ENCODE measurements at regions not wholly inside any gene's neighbourhood (a gene's known extent, or its start where the extent isn't known, plus 50 kb on each side); places are given as distances from the start of the nearest gene placed in this dataset.
"Not testable (repeated sequence)": the region's sequence is repeated elsewhere in the genome, so short reads cannot be mapped to it uniquely, and the experiment has no call there.

DNA sequence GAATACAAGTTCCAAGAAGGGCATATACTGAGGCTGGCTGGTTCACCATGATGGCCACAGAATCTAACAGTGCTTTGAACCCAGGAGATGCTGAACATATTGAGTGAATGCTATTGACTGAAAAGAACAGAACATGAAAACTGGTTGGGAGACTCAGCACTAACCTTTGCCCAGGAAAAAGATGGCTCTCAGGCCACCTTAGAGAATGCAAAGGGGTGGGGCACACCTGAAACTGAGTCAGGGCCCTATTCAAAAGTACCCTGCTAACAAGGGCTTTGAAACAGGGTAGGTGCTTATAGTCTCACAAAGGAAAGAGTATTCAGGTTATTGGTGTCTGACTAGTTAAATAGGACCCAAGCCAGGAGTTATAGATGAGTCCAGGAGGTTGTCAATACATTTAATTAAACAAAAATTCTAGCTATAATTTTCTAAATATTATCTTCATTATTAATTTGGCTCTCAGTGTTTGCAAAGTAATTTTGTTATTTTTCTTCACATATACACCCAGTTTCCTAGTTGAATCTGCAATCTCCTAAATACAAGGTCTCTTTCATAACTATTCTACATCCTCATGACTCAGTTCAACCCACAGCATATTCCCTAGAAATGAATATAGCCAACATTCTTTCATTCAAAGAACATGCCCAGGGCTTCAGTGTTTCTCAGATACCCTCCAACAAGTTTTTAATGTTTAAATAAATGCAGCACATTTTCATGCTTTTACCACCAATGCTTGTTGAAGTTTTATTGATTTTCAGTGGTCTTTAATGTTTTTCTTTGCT is 144.2 kb upstream of the RAPGEF2 start:
- TF ChIP-seq, protein P1, sequence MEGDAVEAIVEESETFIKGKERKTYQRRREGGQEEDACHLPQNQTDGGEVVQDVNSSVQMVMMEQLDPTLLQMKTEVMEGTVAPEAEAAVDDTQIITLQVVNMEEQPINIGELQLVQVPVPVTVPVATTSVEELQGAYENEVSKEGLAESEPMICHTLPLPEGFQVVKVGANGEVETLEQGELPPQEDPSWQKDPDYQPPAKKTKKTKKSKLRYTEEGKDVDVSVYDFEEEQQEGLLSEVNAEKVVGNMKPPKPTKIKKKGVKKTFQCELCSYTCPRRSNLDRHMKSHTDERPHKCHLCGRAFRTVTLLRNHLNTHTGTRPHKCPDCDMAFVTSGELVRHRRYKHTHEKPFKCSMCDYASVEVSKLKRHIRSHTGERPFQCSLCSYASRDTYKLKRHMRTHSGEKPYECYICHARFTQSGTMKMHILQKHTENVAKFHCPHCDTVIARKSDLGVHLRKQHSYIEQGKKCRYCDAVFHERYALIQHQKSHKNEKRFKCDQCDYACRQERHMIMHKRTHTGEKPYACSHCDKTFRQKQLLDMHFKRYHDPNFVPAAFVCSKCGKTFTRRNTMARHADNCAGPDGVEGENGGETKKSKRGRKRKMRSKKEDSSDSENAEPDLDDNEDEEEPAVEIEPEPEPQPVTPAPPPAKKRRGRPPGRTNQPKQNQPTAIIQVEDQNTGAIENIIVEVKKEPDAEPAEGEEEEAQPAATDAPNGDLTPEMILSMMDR (IDR thresholded peaks at IDR 0.05; ENCODE audit: unreplicated experiment): no peak
- no peaks in the 10 kb centered on the region for H3K27me3 Mint-ChIP-seq
- H3K4me1 Mint-ChIP-seq (ENCODE audit: low read depth): no peaks in the 10 kb centered on the region
- DNase-seq (ENCODE audit: low spot score, unreplicated experiment): no peak
- no peaks in the 10 kb centered on the region for H3K36me3 Mint-ChIP-seq (ENCODE audit: insufficient read depth)
- no peaks in the 10 kb centered on the region for H3K9me3 Mint-ChIP-seq (ENCODE audit: low read depth)
- no peak overlapping the region for H3K27ac Mint-ChIP-seq
- no peak overlapping the region for H3K4me3 Mint-ChIP-seq (ENCODE audit: low read depth)

DNA sequence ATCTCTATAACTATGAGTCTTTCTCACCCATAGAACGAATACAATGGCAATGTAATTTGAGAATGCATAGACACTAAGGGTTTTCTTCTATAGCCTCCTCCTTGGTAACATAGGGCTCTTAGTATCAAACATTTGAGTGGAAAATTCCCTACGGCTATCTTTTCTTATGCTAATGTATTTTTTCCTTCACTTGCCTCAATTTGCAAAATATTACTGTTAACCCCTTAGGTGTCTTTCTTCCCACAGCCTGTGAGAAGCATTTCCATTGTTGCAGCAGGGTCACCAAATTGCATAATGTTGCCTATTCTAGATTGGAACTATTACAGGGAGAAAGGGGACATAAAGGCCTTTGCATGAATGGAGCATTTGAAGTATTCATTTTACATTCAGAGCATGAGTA is 140.5 kb upstream of the RAPGEF2 start:
- TF ChIP-seq, protein P1 (IDR thresholded peaks at IDR 0.05; ENCODE audit: unreplicated experiment): no peak
- H3K36me3 Mint-ChIP-seq (ENCODE audit: insufficient read depth): no peaks in the 10 kb centered on the region
- no peak for DNase-seq (ENCODE audit: low spot score, unreplicated experiment)
- peaks cover 3% of the 10 kb centered on the region for H3K4me1 Mint-ChIP-seq (ENCODE audit: low read depth)
- H3K27ac Mint-ChIP-seq: no peak overlapping the region
- no peaks in the 10 kb centered on the region for H3K27me3 Mint-ChIP-seq
- no peaks in the 10 kb centered on the region for H3K9me3 Mint-ChIP-seq (ENCODE audit: low read depth)
- no peak overlapping the region for H3K4me3 Mint-ChIP-seq (ENCODE audit: low read depth)

DNA sequence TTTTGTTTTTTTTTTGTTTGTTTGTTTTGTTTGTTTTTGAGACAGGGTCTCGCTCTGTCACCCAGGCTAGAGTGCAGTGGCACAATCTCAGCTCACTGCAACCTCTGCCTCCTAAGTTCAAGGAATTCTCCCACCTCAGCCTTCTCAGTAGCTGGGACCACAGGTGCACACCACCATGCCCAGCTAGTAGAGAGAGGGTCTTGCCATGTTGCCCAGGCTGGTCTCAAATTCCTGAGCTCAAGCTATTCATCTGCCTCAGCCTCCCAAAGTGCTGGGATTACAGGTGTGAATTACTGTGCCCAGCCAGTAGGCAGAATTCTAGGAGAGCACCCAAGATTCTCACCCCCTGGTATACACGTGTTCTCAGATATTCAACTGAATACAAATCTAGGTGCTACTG is 139.6 kb upstream of the RAPGEF2 start:
- H3K27me3 Mint-ChIP-seq; H3K4me1 Mint-ChIP-seq (ENCODE audit: low read depth); H3K36me3 Mint-ChIP-seq (ENCODE audit: insufficient read depth); H3K27ac Mint-ChIP-seq; H3K9me3 Mint-ChIP-seq (ENCODE audit: low read depth); H3K4me3 Mint-ChIP-seq (ENCODE audit: low read depth); DNase-seq (ENCODE audit: low spot score, unreplicated experiment): not testable (repeated sequence)

DNA sequence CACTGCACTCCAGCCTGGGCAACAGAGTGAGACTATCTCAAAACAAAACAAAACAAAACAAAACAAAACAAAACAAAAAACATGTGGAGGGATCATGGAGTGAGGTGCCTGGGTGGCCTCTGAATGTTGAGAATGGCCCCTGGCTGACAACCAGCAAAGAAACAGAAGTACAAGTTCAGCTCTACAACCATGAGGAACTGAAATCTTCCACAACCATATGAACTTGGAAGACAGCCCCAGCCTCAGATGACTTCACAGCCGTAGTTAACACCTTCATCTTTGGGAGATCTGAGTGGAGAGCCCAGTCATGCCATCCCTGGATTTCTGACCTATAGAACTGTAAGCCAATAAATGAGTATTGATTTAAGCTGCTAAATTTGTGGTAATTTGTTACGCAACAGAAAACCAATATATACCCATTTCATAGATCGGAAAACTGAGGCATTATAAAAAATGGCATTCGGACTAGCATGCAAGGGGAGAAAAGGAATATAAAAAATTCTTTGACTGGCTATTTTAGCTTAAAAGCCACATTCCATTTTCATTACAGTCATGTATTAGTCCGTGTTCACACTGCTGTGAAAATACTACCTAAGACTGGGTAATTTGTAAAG is 138.7 kb upstream of the RAPGEF2 start:
- no peaks in the 10 kb centered on the region for H3K27me3 Mint-ChIP-seq
- no peaks in the 10 kb centered on the region for H3K36me3 Mint-ChIP-seq (ENCODE audit: insufficient read depth)
- TF ChIP-seq, protein P1 (IDR thresholded peaks at IDR 0.05; ENCODE audit: unreplicated experiment): no peak
- H3K4me3 Mint-ChIP-seq (ENCODE audit: low read depth): no peak overlapping the region
- H3K4me1 Mint-ChIP-seq (ENCODE audit: low read depth): peaks cover 3% of the 10 kb centered on the region
- no peak overlapping the region for H3K27ac Mint-ChIP-seq
- H3K9me3 Mint-ChIP-seq (ENCODE audit: low read depth): no peaks in the 10 kb centered on the region
- DNase-seq (ENCODE audit: low spot score, unreplicated experiment): no peak

DNA sequence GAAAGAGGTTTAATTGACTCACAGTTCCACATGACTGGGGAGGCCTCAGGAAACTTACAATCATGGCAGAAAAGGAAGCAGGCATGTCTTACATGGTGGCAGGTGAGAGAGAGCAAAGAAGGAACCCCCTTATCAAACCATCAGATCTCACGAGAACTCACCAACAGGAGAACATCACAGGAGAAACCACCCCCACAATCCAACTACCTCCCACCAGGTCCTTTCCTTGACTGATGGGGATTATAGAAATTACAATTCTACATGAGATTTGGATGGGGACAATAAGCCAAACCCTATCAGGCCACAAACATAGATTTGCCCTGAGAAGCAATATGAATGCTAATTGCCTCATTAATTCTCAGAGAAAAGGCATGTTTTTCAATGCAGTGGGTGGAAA is 138.2 kb upstream of the RAPGEF2 start:
- TF ChIP-seq, protein P1 (IDR thresholded peaks at IDR 0.05; ENCODE audit: unreplicated experiment): no peak
- Mint-ChIP-seq H3K27ac (no peak overlapping the region), H3K36me3 (ENCODE audit: insufficient read depth) (no peaks in the 10 kb centered on the region), H3K4me1 (ENCODE audit: low read depth) (peaks cover 3% of the 10 kb centered on the region), H3K27me3 (no peaks in the 10 kb centered on the region), H3K9me3 (ENCODE audit: low read depth) (no peaks in the 10 kb centered on the region), H3K4me3 (ENCODE audit: low read depth) (no peak overlapping the region)
- no peak for DNase-seq (ENCODE audit: low spot score, unreplicated experiment)

DNA sequence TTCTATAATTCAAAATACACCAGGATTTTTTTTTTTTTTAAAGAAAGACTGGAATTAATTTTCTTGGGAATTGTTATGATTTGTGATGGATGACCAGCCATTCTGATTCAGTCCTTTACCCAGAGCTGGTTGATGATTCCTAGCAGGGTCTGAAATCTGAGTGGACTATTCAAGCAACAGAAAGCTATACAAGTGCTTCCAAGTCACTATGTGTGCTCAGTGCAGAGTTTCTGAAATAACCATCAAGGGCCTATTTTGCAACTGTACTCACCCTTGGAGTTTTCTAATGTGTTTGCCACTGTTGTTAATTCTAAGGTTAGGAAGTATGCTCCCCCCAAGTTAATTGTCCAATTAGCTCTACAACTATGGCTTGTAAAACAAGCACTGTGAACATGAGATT is 137.7 kb upstream of the RAPGEF2 start:
- Mint-ChIP-seq H3K4me1 (ENCODE audit: low read depth) (peaks cover 3% of the 10 kb centered on the region), H3K36me3 (ENCODE audit: insufficient read depth) (no peaks in the 10 kb centered on the region), H3K4me3 (ENCODE audit: low read depth) (no peak overlapping the region), H3K27ac (no peak overlapping the region), H3K27me3 (no peaks in the 10 kb centered on the region), H3K9me3 (ENCODE audit: low read depth) (no peaks in the 10 kb centered on the region)
- no peak for DNase-seq (ENCODE audit: low spot score, unreplicated experiment)
- TF ChIP-seq, protein P1 (IDR thresholded peaks at IDR 0.05; ENCODE audit: unreplicated experiment): no peak

Measured in progenitor cell of endocrine pancreas (in vitro differentiated cells).